ENCODE measurements at regions not wholly inside any gene's neighbourhood (a gene's known extent, or its start where the extent isn't known, plus 50 kb on each side); places are given as distances from the start of the nearest gene placed in this dataset.

DNA sequence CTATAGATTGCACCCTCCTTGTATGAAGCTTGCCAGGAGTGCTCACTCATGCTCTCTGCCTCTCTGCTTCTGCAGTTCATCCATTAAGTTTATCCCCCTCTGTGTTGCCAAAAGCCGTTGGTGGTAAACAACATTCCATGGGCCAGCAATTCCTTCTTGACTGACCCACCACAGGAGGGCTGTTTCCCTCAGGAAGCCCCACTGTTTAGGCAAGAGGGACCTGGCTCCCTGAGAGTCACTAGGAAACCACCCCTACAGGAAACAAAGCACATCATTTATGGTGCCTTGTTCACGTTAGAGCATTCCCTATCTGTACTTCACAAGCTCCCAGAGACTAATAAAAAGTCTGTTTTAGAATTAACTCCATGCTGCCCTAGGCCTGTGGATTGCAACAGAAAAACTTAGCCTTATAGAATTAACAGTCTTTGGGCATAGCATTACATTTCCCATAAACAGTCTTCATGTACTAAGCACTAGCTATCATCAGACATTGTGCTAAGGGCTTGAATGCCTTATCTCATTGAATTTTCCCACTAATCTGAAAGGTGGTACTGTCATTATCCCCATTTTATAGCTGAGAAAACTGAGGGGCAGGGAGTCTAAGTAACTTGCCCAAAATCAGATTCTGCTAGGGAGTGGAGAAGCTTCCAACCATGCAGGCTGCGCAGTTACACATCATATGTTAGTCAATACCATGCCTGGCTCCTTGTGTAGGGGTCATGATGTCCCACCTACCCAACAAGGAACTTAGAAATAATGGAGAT is 149.9 kb downstream of the SHQ1 start:
- H3K27ac ChIP-seq (ENCODE audit: low read length) = no peak overlapping the region
- no CpG with 5 or more reads among the region's 3 CpGs for WGBS (ENCODE audit: insufficient coverage, insufficient read length)

DNA sequence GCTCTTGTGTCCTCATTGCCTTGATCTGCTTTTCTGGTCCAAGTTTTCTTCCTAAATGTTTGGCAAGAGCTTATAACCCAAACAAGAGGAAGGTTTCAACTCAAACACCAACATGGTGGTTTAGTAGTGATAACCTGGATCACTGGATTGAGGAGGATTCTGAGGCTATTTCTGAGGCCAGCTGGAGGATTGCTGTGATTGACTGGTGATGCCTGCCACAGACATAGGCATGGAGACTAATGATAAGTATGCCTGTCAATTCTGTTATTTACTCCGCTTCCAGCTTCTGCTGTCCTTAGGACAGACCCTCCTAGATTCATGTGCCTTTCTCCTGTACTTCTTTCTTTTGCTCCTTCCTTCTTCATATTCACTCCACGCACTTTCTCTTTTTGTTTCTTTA is 150.5 kb downstream of the SHQ1 start:
- no peak overlapping the region for H3K27ac ChIP-seq (ENCODE audit: low read length)
- 100% methylated on average over 1 of the region's 2 CpGs for WGBS (ENCODE audit: insufficient coverage, insufficient read length)

More for the DNA sequence above, 149.9 kb downstream of the SHQ1 start:
- Histone ChIP-seq H3K4me1 (ENCODE audit: control insufficient read depth, insufficient read depth, low read length) (peaks cover 8% of the 10 kb centered on the region; the same call in 1 of the 2 replicates), H3K9me3 (ENCODE audit: control insufficient read depth, insufficient read depth, low read length) (no peaks in the 10 kb centered on the region), H3K27me3 (ENCODE audit: control insufficient read depth, insufficient read depth, low read length) (no peaks in the 10 kb centered on the region), H3K36me3 (ENCODE audit: control insufficient read depth, insufficient read depth, low read length) (no peaks in the 10 kb centered on the region), H3K4me3 (ENCODE audit: low read length) (no peak overlapping the region)
- DNase-seq (ENCODE audit: low read depth, low spot score) = no peak

DNA sequence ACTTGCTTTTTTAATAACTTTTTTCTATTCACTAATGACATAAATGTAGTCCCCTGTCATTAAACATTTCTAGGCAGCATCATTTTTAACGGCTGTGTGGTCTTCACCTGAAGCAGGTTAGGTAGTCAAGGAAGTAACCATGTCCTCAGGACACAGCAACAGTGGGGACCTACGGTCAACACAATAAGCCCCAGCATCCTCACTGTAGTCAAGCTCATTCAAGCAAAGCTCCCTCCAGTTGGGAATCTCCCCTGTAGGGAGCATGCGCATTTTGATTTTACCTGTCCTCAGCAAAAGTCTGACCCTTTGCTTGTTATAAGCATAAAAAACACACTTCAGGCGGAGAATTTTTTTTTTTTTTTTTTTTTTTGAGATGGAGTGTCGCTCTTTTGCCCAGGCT is 151.4 kb downstream of the SHQ1 start:
- WGBS (ENCODE audit: insufficient coverage, insufficient read length) = no CpG with 5 or more reads among the region's 5 CpGs
- Histone ChIP-seq H3K27me3 (ENCODE audit: control insufficient read depth, insufficient read depth, low read length) (no peaks in the 10 kb centered on the region), H3K27ac (ENCODE audit: low read length) (no peak overlapping the region), H3K4me3 (ENCODE audit: low read length) (no peak overlapping the region), H3K36me3 (ENCODE audit: control insufficient read depth, insufficient read depth, low read length) (no peaks in the 10 kb centered on the region), H3K9me3 (ENCODE audit: control insufficient read depth, insufficient read depth, low read length) (no peaks in the 10 kb centered on the region), H3K4me1 (ENCODE audit: control insufficient read depth, insufficient read depth, low read length) (peaks cover 8% of the 10 kb centered on the region; the same call in 1 of the 2 replicates)
- no peak for DNase-seq (ENCODE audit: low read depth, low spot score)

More for the DNA sequence above, 150.5 kb downstream of the SHQ1 start:
- Histone ChIP-seq H3K4me3 (ENCODE audit: low read length) (no peak overlapping the region), H3K9me3 (ENCODE audit: control insufficient read depth, insufficient read depth, low read length) (no peaks in the 10 kb centered on the region), H3K4me1 (ENCODE audit: control insufficient read depth, insufficient read depth, low read length) (peaks cover 8% of the 10 kb centered on the region; the same call in 1 of the 2 replicates), H3K36me3 (ENCODE audit: control insufficient read depth, insufficient read depth, low read length) (no peaks in the 10 kb centered on the region), H3K27me3 (ENCODE audit: control insufficient read depth, insufficient read depth, low read length) (no peaks in the 10 kb centered on the region)
- DNase-seq (ENCODE audit: low read depth, low spot score) = no peak

DNA sequence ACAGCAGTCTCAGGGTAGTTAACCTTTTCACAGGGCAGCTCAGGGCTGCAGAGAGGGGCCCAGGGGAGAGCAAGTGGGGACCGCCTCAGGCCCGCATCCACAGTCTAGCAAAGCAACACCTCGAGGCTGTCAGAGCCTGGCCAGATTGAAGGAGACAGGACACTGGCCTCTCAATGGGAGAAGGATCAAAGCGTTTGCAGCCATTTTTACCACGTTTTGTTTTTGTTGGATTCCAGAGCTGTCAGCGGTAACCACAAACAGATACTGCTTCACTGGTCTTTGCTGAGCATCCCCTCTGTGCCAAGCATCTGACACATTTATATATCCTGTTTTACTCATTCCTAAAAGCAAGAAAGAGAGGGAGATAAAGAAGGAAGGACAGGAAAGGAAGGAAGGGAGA is 153.8 kb downstream of the SHQ1 start:
- Histone ChIP-seq H3K9me3 (ENCODE audit: control insufficient read depth, insufficient read depth, low read length) (no peaks in the 10 kb centered on the region), H3K36me3 (ENCODE audit: control insufficient read depth, insufficient read depth, low read length) (no peaks in the 10 kb centered on the region), H3K27me3 (ENCODE audit: control insufficient read depth, insufficient read depth, low read length) (no peaks in the 10 kb centered on the region), H3K4me3 (ENCODE audit: low read length) (no peak overlapping the region), H3K4me1 (ENCODE audit: control insufficient read depth, insufficient read depth, low read length) (peaks cover 8% of the 10 kb centered on the region; the same call in 1 of the 2 replicates), H3K27ac (ENCODE audit: low read length) (no peak overlapping the region)
- WGBS (ENCODE audit: insufficient coverage, insufficient read length) = no CpG with 5 or more reads among the region's 6 CpGs
- no peak for DNase-seq (ENCODE audit: low read depth, low spot score)

DNA sequence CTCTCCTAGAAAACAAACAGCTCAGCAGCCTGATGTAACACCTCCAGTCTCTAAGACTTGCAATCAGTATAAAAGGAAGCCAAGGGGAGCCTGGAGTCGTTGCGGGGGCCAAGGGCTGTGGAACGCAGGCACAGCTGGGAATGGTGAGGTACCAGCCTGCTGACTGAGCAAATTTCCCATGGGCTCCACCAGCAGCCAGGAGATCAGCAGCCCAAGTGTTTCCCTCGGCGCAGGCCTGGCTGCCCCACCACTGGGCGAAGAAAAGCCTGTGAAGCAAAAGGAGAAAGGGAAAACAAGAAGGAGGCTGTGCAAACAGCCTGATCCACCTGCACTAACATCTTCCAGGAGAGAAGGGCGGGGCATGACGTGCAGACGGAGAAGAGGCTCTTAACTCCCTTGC is 155.3 kb downstream of the SHQ1 start:
- WGBS (ENCODE audit: insufficient coverage, insufficient read length) = no CpG with 5 or more reads among the region's 9 CpGs
- DNase-seq (ENCODE audit: low read depth, low spot score) = no peak
- H3K27me3 ChIP-seq (ENCODE audit: control insufficient read depth, insufficient read depth, low read length) = no peaks in the 10 kb centered on the region
- no peaks in the 10 kb centered on the region for H3K36me3 ChIP-seq (ENCODE audit: control insufficient read depth, insufficient read depth, low read length)
- no peaks in the 10 kb centered on the region for H3K9me3 ChIP-seq (ENCODE audit: control insufficient read depth, insufficient read depth, low read length)
- peaks cover 5% of the 10 kb centered on the region; the same call in 1 of the 2 replicates for H3K4me1 ChIP-seq (ENCODE audit: control insufficient read depth, insufficient read depth, low read length)
- no peak overlapping the region for H3K4me3 ChIP-seq (ENCODE audit: low read length)
- H3K27ac ChIP-seq (ENCODE audit: low read length) = no peak overlapping the region

DNA sequence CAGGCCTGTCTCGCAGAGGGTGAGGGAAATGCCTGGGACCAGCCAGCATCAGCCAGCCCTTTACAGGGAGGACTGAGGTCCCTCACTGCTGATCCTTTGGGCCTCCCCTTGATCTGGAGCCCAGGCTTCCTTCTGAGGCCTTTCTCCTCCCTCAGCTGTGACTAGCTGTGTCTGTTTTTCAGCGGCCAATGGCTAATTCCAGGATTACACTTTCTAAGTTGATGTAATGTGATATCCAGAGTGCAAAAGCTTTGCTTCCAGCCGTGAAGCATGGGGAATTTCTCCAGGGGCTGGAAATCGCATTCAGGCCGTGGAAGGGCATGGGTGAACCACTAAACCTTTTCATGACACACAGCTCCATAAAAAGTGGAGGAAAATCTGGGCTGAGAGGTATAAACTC is 157.6 kb downstream of the SHQ1 start:
- Histone ChIP-seq H3K4me1 (ENCODE audit: control insufficient read depth, insufficient read depth, low read length) (no peaks in the 10 kb centered on the region), H3K27me3 (ENCODE audit: control insufficient read depth, insufficient read depth, low read length) (no peaks in the 10 kb centered on the region), H3K9me3 (ENCODE audit: control insufficient read depth, insufficient read depth, low read length) (no peaks in the 10 kb centered on the region), H3K27ac (ENCODE audit: low read length) (no peak overlapping the region), H3K36me3 (ENCODE audit: control insufficient read depth, insufficient read depth, low read length) (no peaks in the 10 kb centered on the region), H3K4me3 (ENCODE audit: low read length) (no peak overlapping the region)
- no CpG with 5 or more reads among the region's 5 CpGs for WGBS (ENCODE audit: insufficient coverage, insufficient read length)
- no peak for DNase-seq (ENCODE audit: low read depth, low spot score)

DNA sequence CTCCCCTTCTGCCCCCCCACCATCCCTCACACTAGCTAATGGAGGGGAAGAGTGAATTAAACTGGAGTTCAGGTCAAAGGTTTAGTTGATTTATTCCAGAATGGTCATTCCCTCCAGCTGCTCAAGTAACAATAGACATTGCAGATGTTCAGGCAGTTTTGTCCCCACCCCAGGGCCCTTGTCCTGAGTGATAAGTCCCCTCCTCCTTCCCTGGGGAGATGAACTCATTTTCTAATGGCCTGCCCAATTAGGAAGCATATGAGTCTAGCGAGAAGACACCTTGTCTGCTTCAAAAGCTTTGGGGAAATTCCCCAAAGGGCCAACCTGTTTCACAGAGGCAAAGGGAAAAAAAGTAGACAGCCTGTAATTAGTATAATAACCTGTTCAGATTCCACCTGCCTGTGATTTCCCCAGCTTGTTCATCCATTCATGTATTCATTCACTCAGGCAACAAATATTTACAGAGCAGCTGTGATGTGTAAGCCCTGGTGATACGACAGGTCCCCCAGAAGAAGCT is 165.3 kb downstream of the SHQ1 start:
- Histone ChIP-seq H3K36me3 (ENCODE audit: control insufficient read depth, insufficient read depth, low read length) (no peaks in the 10 kb centered on the region), H3K4me1 (ENCODE audit: control insufficient read depth, insufficient read depth, low read length) (no peaks in the 10 kb centered on the region), H3K27me3 (ENCODE audit: control insufficient read depth, insufficient read depth, low read length) (no peaks in the 10 kb centered on the region), H3K27ac (ENCODE audit: low read length) (no peak overlapping the region), H3K4me3 (ENCODE audit: low read length) (no peak overlapping the region), H3K9me3 (ENCODE audit: control insufficient read depth, insufficient read depth, low read length) (no peaks in the 10 kb centered on the region)
- WGBS (ENCODE audit: insufficient coverage, insufficient read length) = no CpG with 5 or more reads among the region's 2 CpGs
- no peak for DNase-seq (ENCODE audit: low read depth, low spot score)

DNA sequence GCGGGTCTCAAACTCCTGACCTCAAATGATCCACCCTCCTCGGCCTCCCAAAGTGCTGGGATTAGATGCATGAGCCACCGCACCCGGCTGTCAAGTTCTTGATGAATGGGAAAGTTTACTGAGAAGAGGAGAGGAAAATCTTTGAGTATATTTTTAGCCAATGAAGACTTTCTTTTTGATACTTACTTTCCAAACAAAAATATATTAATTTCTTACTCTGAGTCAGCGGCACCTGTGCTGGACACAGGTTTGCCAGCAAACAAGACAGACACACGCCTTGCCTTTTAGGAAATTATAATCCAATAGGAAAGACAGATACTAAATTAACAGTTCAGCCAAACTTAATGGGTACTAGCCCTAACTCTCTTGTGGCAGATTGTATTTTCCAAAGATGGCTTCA is 166.6 kb downstream of the SHQ1 start:
- H3K9me3 ChIP-seq (ENCODE audit: control insufficient read depth, insufficient read depth, low read length) = no peaks in the 10 kb centered on the region
- H3K27ac ChIP-seq (ENCODE audit: low read length) = no peak overlapping the region
- H3K4me3 ChIP-seq (ENCODE audit: low read length) = no peak overlapping the region
- WGBS (ENCODE audit: insufficient coverage, insufficient read length) = no CpG with 5 or more reads among the region's 6 CpGs
- no peaks in the 10 kb centered on the region for H3K27me3 ChIP-seq (ENCODE audit: control insufficient read depth, insufficient read depth, low read length)
- H3K4me1 ChIP-seq (ENCODE audit: control insufficient read depth, insufficient read depth, low read length) = no peaks in the 10 kb centered on the region
- DNase-seq (ENCODE audit: low read depth, low spot score) = no peak
- no peaks in the 10 kb centered on the region for H3K36me3 ChIP-seq (ENCODE audit: control insufficient read depth, insufficient read depth, low read length)

DNA sequence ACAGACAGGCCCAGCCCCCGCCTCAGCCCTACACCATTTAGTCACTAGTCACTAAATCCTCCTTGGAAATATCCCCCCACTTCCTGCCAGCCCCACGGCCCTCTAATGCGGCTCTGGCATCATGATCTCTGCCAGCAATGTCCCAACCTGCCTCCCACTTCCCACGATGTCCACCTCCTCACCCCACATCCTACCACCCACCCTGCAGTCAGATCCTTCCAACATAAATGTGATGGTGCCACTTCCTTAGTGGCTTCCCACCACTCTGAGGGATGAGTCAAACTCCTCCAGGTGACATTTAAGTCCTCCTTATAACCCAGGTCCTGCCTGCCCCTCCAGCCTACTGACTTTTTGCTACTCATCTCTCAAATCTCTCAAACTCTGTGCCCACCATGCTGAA is 167.5 kb downstream of the SHQ1 start:
- no CpG with 5 or more reads among the region's 4 CpGs for WGBS (ENCODE audit: insufficient coverage, insufficient read length)
- Histone ChIP-seq H3K4me1 (ENCODE audit: control insufficient read depth, insufficient read depth, low read length) (no peaks in the 10 kb centered on the region), H3K9me3 (ENCODE audit: control insufficient read depth, insufficient read depth, low read length) (no peaks in the 10 kb centered on the region), H3K27ac (ENCODE audit: low read length) (no peak overlapping the region), H3K4me3 (ENCODE audit: low read length) (no peak overlapping the region), H3K27me3 (ENCODE audit: control insufficient read depth, insufficient read depth, low read length) (no peaks in the 10 kb centered on the region), H3K36me3 (ENCODE audit: control insufficient read depth, insufficient read depth, low read length) (no peaks in the 10 kb centered on the region)
- DNase-seq (ENCODE audit: low read depth, low spot score) = no peak

DNA sequence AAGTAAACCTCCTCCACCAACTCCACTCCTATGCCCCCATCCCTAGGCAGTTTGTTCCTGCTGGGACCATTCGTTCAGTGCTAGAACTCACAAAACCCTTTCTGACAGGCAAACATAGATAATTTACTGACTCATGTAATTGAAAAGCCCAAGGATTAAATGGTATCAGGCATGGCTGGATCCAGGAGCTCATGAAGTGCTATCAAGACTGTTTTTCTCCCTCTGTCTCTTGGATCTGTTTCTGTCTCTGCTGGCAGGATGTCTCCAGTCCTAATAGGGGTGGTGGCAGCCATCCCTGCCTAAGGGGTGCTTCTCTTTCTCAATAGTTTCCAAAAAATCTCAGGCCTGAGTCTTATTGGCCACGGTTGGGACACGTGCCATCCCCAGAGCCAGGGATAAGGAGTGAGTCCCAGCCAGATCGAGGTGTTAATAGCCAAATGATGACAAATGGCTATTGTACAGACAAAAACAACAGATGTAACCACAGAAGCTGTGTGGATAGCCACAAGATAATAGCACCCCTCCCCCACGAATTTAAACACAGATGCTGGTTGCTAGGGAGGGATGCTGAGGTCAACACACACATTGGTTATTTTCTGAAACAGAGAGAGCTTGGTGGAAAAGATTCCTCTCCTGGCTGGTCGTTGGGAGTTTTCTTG is 168.6 kb downstream of the SHQ1 start:
- Histone ChIP-seq H3K9me3 (ENCODE audit: control insufficient read depth, insufficient read depth, low read length) (no peaks in the 10 kb centered on the region), H3K4me1 (ENCODE audit: control insufficient read depth, insufficient read depth, low read length) (no peaks in the 10 kb centered on the region), H3K36me3 (ENCODE audit: control insufficient read depth, insufficient read depth, low read length) (no peaks in the 10 kb centered on the region), H3K27me3 (ENCODE audit: control insufficient read depth, insufficient read depth, low read length) (no peaks in the 10 kb centered on the region), H3K27ac (ENCODE audit: low read length) (no peak overlapping the region), H3K4me3 (ENCODE audit: low read length) (no peak overlapping the region)
- WGBS (ENCODE audit: insufficient coverage, insufficient read length) = no CpG with 5 or more reads among the region's 6 CpGs
- no peak for DNase-seq (ENCODE audit: low read depth, low spot score)

All from iPS DF 6.9 (cell line).